ENCODE measurements at regions not wholly inside any gene's neighbourhood (a gene's known extent, or its start where the extent isn't known, plus 50 kb on each side); places are given as distances from the start of the nearest gene placed in this dataset.

GRCh38 chr2:78561876-78562275, 463.6 kb upstream of the REG3G start:
- peaks cover 0 to 10% of the 10 kb centered on the region in 2 experiments; a peak in 1 of 5 replicates for H3K27me3 ChIP-seq (ENCODE audit: control insufficient read depth in 1 of 2, insufficient read depth in 2 of 2, low read length in 2 of 2)
- no peak overlapping the region for H3K27ac ChIP-seq (ENCODE audit: extremely low read length, insufficient read depth, low read length)
- no peak overlapping the region for H3K4me2 ChIP-seq (ENCODE audit: low read depth, low read length)
- no peaks in the 10 kb centered on the region for H3K4me1 ChIP-seq (ENCODE audit: insufficient read depth, low read length)
- H3K36me3 ChIP-seq (replicated peaks in 1 of 2; ENCODE audit: control insufficient read depth in 1 of 2, insufficient read depth in 2 of 2, low read length in 2 of 2), result no peaks in the 10 kb centered on the region
- ATAC-seq (no peak), DNase-seq (ENCODE audit: low spot score) (no peak), FAIRE-seq (no peak)
- no peak for TF ChIP-seq TMF1 (CRISPR knock-in tag; IDR thresholded peaks at IDR 0.05; ENCODE audit: low read depth)
- no peak for TF ChIP-seq ZNF556 (CRISPR knock-in tag; IDR thresholded peaks at IDR 0.05; ENCODE audit: borderline replicate concordance)
- no peak for TF ChIP-seq ZNF446 (CRISPR knock-in tag; IDR thresholded peaks at IDR 0.05)
- TF ChIP-seq ZNF275 (CRISPR knock-in tag; IDR thresholded peaks at IDR 0.05; ENCODE audit: borderline replicate concordance), result no peak
- no peak for TF ChIP-seq ATF7 (IDR thresholded peaks at IDR 0.05)
- TF ChIP-seq ATF7 (CRISPR knock-in tag; IDR thresholded peaks at IDR 0.05), result no peak
- no peak for TF ChIP-seq REPIN1 (CRISPR knock-in tag; IDR thresholded peaks at IDR 0.05; ENCODE audit: borderline replicate concordance, low read depth)
- TF ChIP-seq ZNF510 (CRISPR knock-in tag; IDR thresholded peaks at IDR 0.05; ENCODE audit: low read depth), result no peak
- TF ChIP-seq PHB2 (IDR thresholded peaks at IDR 0.05; ENCODE audit: partially characterized antibody), result no peak
- TF ChIP-seq ZFP62 (CRISPR knock-in tag; IDR thresholded peaks at IDR 0.05), result no peak
- no peak for TF ChIP-seq USF2 (IDR thresholded peaks at IDR 0.05; ENCODE audit: low read depth, low read length)
- no peak for TF ChIP-seq USF2 (CRISPR knock-in tag; IDR thresholded peaks at IDR 0.05; ENCODE audit: borderline replicate concordance)
- TF ChIP-seq ZSCAN29 (CRISPR knock-in tag; conservative IDR thresholded peaks at IDR 0.05), result no peak
- no peak for TF ChIP-seq NFYB (CRISPR knock-in tag; IDR thresholded peaks at IDR 0.05)
- TF ChIP-seq ZNF549 (CRISPR knock-in tag; IDR thresholded peaks at IDR 0.05), result no peak
- TF ChIP-seq SUZ12 (IDR thresholded peaks at IDR 0.05; ENCODE audit: low read depth, low read length), result no peak
- TF ChIP-seq, protein P1, sequence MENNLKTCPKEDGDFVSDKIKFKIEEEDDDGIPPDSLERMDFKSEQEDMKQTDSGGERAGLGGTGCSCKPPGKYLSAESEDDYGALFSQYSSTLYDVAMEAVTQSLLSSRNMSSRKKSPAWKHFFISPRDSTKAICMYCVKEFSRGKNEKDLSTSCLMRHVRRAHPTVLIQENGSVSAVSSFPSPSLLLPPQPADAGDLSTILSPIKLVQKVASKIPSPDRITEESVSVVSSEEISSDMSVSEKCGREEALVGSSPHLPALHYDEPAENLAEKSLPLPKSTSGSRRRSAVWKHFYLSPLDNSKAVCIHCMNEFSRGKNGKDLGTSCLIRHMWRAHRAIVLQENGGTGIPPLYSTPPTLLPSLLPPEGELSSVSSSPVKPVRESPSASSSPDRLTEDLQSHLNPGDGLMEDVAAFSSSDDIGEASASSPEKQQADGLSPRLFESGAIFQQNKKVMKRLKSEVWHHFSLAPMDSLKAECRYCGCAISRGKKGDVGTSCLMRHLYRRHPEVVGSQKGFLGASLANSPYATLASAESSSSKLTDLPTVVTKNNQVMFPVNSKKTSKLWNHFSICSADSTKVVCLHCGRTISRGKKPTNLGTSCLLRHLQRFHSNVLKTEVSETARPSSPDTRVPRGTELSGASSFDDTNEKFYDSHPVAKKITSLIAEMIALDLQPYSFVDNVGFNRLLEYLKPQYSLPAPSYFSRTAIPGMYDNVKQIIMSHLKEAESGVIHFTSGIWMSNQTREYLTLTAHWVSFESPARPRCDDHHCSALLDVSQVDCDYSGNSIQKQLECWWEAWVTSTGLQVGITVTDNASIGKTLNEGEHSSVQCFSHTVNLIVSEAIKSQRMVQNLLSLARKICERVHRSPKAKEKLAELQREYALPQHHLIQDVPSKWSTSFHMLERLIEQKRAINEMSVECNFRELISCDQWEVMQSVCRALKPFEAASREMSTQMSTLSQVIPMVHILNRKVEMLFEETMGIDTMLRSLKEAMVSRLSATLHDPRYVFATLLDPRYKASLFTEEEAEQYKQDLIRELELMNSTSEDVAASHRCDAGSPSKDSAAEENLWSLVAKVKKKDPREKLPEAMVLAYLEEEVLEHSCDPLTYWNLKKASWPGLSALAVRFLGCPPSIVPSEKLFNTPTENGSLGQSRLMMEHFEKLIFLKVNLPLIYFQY (CRISPR knock-in tag; IDR thresholded peaks at IDR 0.05; ENCODE audit: borderline replicate concordance), result no peak
- TF ChIP-seq CENPX (CRISPR knock-in tag; IDR thresholded peaks at IDR 0.05), result no peak
- BruUV-seq (replicated peaks), result no TSS peak
- H3K9ac ChIP-seq (ENCODE audit: insufficient read depth, low read depth, low read length), result no peak overlapping the region
- no peaks in the 10 kb centered on the region for H3K79me2 ChIP-seq (ENCODE audit: insufficient read depth, low read length)
- no peak overlapping the region for H2AFZ ChIP-seq (ENCODE audit: low read length)
- intact Hi-C loops (cut with micrococcal nuclease; ENCODE audit: unreplicated experiment), result no loop called here
- no peaks in the 10 kb centered on the region for H4K20me1 ChIP-seq (ENCODE audit: insufficient read depth, low read length)
- in situ Hi-C loops (cut with HindIII; ENCODE audit: extremely low pct_ligation_motif_present, low pct_unique_long_range_greater_than_20kb), result no loop called here
- no peak overlapping the region for H3K4me3 ChIP-seq (replicated peaks in 1 of 3; ENCODE audit: insufficient read depth in 1 of 3, low read depth in 2 of 3, low read length in 3 of 3)
- CTCF ChIA-PET (ENCODE audit: low intra/inter-chr PET ratio, low total read pairs), result no interaction called here
- H3K9me3 ChIP-seq (ENCODE audit: low read length), result no peaks in the 10 kb centered on the region
- POLR2A ChIA-PET, result no interaction called here

Data from HepG2 (cell line).